Activated naive CD8-positive, alpha-beta T cell treated with anti-CD3 and anti-CD28 coated beads, Interleukin-2, amount 50 U/mL, for 24 hours (primary cell): ENCODE measurements at regions not wholly inside any gene's neighbourhood (a gene's known extent, or its start where the extent isn't known, plus 50 kb on each side); places are given as distances from the start of the nearest gene placed in this dataset.

Experiments
- ATAC-seq: fragments of 150-1000 bp; cut with Tn5 transposase; one replicate; pipeline ENCODE4 v1.10.0; 2021
- DNase-seq: peaks from one replicate; pipeline ENCODE4 v3.0.0; 2021
- H3K27ac Mint-ChIP-seq: one replicate; pipeline ENCODE4 v1.8.0; 2021; ENCODE audit warnings: mild to moderate bottlenecking, mixed read lengths
- H3K27me3 Mint-ChIP-seq: one replicate; pipeline ENCODE4 v1.8.0; 2021; ENCODE audit warnings: mixed read lengths
- H3K36me3 Mint-ChIP-seq: one replicate; pipeline ENCODE4 v1.8.0; 2021; ENCODE audit warnings: low read depth, mixed read lengths
- H3K4me1 Mint-ChIP-seq: one replicate; pipeline ENCODE4 v1.8.0; 2021; ENCODE audit warnings: mixed read lengths
- H3K4me3 Mint-ChIP-seq: one replicate; pipeline ENCODE4 v1.8.0; 2021; ENCODE audit warnings: mild to moderate bottlenecking, moderate library complexity, mixed read lengths
- H3K9me3 Mint-ChIP-seq: one replicate; pipeline ENCODE4 v1.8.0; 2021; ENCODE audit warnings: mixed read lengths

GRCh38 chr7:55623617-55624016 is 51.3 kb upstream of the VOPP1 start:
- no peaks in the 10 kb centered on the region for H3K4me1 Mint-ChIP-seq
- H3K9me3 Mint-ChIP-seq, result peaks cover 6% of the 10 kb centered on the region
- H3K27ac Mint-ChIP-seq, result no peak overlapping the region
- peaks cover 2% of the 10 kb centered on the region for H3K36me3 Mint-ChIP-seq
- ATAC-seq (no peak), DNase-seq (no peak)
- H3K4me3 Mint-ChIP-seq, result no peak overlapping the region
- H3K27me3 Mint-ChIP-seq, result peaks cover 6% of the 10 kb centered on the region

GRCh38 chr7:55622241-55622640 is 49.9 kb upstream of the VOPP1 start:
- Mint-ChIP-seq H3K4me1 (no peaks in the 10 kb centered on the region), H3K36me3 (peaks cover 7% of the 10 kb centered on the region), H3K27ac (no peak overlapping the region), H3K27me3 (peaks cover 12% of the 10 kb centered on the region), H3K9me3 (peaks cover 12% of the 10 kb centered on the region), H3K4me3 (no peak overlapping the region)
- DNase-seq (no peak), ATAC-seq (no peak)
